AG09309 (cell line): ENCODE measurements at regions not wholly inside any gene's neighbourhood (a gene's known extent, or its start where the extent isn't known, plus 50 kb on each side); places are given as distances from the start of the nearest gene placed in this dataset.

ENCODE experiments used
- DNase-seq: peaks from one replicate; pipeline ENCODE4 v3.0.0-alpha.2; 2010; ENCODE audit warnings: low read depth
- H3K4me3 ChIP-seq: 2 replicates; pipeline ENCODE4 v1.5.1; 2011; ENCODE audit warnings: mild to moderate bottlenecking, low read depth, low read length, moderate library complexity; ENCODE audit not compliant: control insufficient read depth
- TF ChIP-seq, protein P1 (sequence below): IDR thresholded peaks from 2 replicates; pipeline ENCODE4 v1.5.1; 2011; ENCODE audit warnings: mild to moderate bottlenecking, low read depth, low read length, inconsistent platforms; ENCODE audit not compliant: insufficient read depth, control insufficient read depth; ENCODE audit errors: missing control alignments

DNA sequence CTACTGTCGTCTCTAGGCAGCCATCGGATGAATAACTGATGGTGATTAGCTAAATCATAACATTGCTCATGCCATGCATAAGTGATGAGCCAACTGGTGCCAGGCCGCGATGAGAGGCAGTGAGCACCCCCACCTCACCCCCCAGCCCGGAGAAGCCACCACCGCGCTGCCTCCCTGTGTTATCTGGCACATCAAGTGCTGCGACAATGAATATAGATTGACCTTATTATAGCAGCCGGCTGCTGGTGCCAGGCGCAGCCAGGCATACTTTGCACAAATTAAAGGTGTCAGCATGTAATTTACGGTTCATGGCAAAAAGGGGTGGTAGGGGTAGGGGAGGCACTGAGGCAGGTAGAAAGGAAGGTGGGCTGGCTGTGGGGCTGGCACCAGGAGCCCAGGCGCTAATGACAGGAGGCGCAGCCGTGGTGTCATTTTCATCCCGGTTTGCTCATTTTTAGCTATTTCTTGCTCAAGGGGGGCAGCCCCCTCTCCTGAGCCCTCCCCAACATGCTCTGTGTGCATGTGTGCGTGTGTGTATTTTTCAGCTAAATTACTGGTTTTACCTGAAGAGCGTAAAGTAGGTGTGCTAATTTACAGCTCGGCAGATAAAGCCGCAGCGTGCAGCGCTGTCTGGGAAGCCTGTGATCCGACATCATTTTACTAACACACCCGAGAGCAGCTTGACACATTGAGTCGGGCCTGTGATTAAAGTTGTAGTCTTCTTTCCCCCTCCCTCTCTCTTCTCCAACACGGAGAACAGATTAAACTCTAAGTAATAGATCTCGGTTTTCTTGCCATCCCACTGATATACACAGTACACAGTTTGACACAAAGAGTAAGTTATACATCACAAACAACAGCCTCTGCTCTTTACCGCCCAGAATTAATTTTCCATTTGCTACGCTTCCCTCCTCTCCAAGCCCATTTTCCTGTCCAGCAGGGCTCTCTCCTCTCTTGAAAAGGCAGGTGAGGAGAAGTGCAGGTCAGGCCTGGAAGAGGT lies 212.3 kb downstream of the RPLP1 start:
- TF ChIP-seq, protein P1, sequence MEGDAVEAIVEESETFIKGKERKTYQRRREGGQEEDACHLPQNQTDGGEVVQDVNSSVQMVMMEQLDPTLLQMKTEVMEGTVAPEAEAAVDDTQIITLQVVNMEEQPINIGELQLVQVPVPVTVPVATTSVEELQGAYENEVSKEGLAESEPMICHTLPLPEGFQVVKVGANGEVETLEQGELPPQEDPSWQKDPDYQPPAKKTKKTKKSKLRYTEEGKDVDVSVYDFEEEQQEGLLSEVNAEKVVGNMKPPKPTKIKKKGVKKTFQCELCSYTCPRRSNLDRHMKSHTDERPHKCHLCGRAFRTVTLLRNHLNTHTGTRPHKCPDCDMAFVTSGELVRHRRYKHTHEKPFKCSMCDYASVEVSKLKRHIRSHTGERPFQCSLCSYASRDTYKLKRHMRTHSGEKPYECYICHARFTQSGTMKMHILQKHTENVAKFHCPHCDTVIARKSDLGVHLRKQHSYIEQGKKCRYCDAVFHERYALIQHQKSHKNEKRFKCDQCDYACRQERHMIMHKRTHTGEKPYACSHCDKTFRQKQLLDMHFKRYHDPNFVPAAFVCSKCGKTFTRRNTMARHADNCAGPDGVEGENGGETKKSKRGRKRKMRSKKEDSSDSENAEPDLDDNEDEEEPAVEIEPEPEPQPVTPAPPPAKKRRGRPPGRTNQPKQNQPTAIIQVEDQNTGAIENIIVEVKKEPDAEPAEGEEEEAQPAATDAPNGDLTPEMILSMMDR: no peak
- no peak overlapping the region for H3K4me3 ChIP-seq
- DNase-seq: no peak

DNA sequence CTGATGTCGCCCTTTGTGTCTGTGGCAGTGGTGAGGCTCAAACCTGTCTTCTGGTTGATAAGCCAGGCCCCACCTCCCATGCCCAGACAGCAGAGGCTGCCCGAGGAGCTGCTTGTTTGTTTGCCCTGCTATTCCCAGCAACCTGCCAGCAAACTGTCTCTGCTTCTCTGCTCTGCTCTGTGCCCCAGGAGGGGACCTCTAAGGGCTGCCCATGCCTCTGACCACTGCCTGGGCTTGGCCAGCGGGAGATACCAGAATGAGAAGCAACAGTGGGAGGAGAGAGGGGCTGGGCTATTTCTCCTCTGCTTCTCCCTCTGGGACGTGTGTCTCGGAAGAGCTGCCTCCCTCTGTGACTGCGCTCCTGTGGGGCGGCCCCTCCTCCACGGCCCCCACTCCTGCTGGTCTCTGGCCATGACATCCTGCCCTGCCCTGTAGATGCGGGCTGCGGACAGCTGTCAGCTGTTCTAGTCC lies 213.1 kb downstream of the RPLP1 start:
- TF ChIP-seq, protein P1: no peak
- H3K4me3 ChIP-seq: no peak overlapping the region
- no peak for DNase-seq

DNA sequence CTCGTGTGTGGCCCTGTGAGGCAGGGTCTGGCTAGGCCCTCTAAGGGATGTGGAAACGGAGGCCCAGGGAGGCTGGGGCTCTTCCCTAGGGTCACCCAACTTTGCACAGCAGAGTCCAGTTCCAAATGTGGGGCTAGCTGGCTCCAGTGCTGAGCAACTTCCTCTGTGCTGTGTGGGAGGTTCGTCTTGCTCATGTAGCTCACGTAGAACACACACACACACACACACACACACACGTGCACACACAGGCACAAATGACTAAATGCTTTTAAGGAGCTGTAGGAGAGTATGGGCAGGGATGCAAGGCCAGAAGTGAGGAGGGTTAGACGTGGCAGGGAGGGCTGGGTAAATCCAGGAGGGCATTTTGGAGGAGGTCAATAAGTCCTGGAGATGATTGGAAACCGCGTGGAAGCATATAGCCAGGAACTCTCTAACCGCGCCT lies 213.8 kb downstream of the RPLP1 start:
- DNase-seq: no peak
- TF ChIP-seq, protein P1: no peak
- H3K4me3 ChIP-seq: no peak overlapping the region

DNA sequence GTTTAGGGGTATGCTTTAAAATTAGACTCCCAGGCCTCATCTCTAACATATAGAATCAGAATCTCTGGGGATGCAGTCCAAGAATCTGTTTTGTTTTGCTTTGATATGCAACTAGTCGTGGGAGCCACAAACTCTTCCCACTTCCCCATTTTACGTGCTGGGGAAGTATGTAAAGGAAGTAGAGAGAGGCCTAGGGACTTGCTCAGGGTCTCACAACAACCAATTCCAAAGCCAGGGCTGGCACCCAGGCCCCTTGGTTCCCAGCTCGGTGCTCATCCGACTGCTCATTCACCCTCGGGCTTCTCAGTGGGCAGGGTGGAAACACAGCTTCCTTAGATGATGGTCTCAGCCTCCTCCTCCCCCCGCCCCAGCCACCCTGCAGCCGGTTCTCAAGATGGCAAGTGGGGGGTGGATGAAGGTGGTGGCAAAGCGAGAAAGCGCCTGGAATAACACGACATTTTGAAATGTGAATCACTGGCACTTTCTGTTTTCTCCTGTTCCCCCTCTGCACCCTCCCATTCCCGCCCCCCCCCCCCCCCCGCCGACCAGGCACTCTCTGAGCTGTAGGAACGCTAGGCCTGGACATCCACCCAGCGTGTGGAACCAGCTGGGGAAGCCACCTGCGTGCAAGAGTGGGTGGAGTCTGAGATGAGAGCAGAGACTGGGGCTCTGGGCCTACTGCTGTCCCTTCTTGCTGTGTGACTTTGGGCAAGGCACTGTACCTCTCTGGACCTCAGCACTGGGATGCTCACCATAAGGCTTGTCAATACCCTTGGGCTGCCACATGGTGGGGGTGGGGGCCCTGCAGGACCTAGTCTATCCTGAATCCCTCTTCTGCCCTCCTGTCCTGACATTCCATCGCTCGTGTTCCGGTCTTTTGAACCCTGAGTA lies 214.5 kb downstream of the RPLP1 start:
- no peak for DNase-seq
- TF ChIP-seq, protein P1: no peak

DNA sequence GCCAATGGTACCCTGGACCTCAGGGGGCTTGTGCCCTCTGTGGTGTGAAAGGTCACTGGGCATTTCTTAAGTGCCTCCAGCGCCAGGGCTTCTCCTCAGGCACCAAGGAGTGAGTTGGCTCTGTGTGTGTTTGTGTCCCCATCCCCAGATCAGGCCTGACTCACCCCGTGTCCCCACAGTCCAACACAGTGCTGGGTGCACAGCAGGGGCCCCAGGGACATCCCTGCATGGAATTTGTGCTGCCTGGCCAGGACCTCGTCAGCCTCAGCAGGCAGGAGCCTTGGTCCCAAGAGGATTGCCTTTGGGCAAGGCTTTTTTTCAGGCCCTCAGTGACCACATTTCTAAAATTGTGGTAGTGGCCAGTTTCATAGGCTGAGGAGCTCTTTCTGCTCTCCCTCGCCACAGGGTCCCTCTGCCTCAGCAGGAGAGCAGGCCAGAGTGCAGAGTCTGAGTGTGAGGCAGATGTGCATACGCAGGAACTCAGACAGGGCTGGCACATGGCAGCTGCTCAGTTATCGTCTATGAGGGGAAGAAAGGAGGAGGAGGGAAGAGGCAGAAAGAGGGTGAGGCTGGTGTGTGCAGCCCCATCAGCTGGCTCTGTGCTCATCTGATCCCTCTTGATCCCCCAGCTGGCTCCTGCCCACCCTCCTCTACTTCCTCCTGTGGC lies 215.6 kb downstream of the RPLP1 start:
- no peak for DNase-seq
- H3K4me3 ChIP-seq: no peak overlapping the region
- TF ChIP-seq, protein P1: no peak

More for the DNA sequence above, 214.5 kb downstream of the RPLP1 start:
- no peak overlapping the region for H3K4me3 ChIP-seq

DNA sequence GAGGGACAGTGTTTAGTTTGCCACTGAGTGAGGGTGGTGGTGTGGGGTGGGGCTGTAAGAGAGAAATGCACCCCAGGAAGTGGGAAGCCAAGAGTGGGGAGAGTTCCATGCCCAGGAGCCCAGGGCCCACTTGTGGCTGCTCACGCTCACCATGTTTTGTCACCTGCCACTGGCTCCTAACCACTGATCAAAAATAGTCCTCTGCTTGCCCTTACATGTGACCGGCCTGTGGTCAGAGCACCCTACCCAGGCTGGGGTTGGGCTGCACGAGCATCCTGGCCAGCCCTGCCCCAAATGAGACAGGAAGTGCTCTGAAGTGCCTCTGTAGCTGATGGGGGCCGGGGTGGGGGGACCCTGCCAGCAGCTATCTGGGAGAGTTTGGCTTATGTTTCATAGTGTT lies 216.3 kb downstream of the RPLP1 start:
- no peak overlapping the region for H3K4me3 ChIP-seq
- TF ChIP-seq, protein P1: no peak
- no peak for DNase-seq
